ENCODE measurements at regions not wholly inside any gene's neighbourhood (a gene's known extent, or its start where the extent isn't known, plus 50 kb on each side); places are given as distances from the start of the nearest gene placed in this dataset.

GRCh38 chr7:42746214-42746613 is 165.7 kb downstream of the C7orf25 start:
- intact Hi-C loops (cut with micrococcal nuclease; ENCODE audit: unreplicated experiment) = no loop called here
- no peak for ATAC-seq
- no peaks in the 10 kb centered on the region for H3K27me3 ChIP-seq (ENCODE audit: control insufficient read depth, insufficient read depth, low read length)
- H3K4me3 ChIP-seq (ENCODE audit: low read depth in 2 of 2, low read length in 2 of 2) = no peak overlapping the region
- no peak for TF ChIP-seq CTCF (IDR thresholded peaks at IDR 0.05)
- no peak for TF ChIP-seq SIN3A (IDR thresholded peaks at IDR 0.05; ENCODE audit: borderline replicate concordance, insufficient read depth, low read depth, low read length)
- TF ChIP-seq POLR2AphosphoS5 (IDR thresholded peaks at IDR 0.05; ENCODE audit: low read depth, low read length) = no peak
- TF ChIP-seq REST (IDR thresholded peaks at IDR 0.05; ENCODE audit: insufficient read depth in 1 of 2, low read depth in 2 of 2, low read length in 1 of 2) = no peak
- no peak for TF ChIP-seq TCF7L2 (IDR thresholded peaks at IDR 0.05; ENCODE audit: low read depth, low read length)
- no peak for DNase-seq (ENCODE audit: low read depth, low spot score)
- POLR2A ChIA-PET = no interaction called here
- CTCF ChIA-PET = no interaction called here
- no TSS peak for BruUV-seq (replicated peaks)
- H3K36me3 ChIP-seq (ENCODE audit: control insufficient read depth, insufficient read depth, low read length) = no peaks in the 10 kb centered on the region
- no peak overlapping the region for H3K27ac ChIP-seq (ENCODE audit: low read length)
- H3K9me3 ChIP-seq (ENCODE audit: control insufficient read depth, insufficient read depth, low read depth, low read length) = no peaks in the 10 kb centered on the region
- in situ Hi-C loops (cut with HindIII; ENCODE audit: low pct_unique_long_range_greater_than_20kb, low sequenced_read_pairs) = no loop called here
- no peaks in the 10 kb centered on the region for H3K4me1 ChIP-seq (ENCODE audit: control insufficient read depth, insufficient read depth, low read length)

GRCh38 chr7:42745357-42746059 is 166.4 kb downstream of the C7orf25 start:
- Histone ChIP-seq H3K9me3 (ENCODE audit: control insufficient read depth, insufficient read depth, low read depth, low read length) (no peaks in the 10 kb centered on the region), H3K27me3 (ENCODE audit: control insufficient read depth, insufficient read depth, low read length) (no peaks in the 10 kb centered on the region), H3K27ac (ENCODE audit: low read length) (no peak overlapping the region), H3K36me3 (ENCODE audit: control insufficient read depth, insufficient read depth, low read length) (no peaks in the 10 kb centered on the region), H3K4me3 (ENCODE audit: low read depth in 2 of 2, low read length in 2 of 2) (no peak overlapping the region), H3K4me1 (ENCODE audit: control insufficient read depth, insufficient read depth, low read length) (no peaks in the 10 kb centered on the region)
- DNase-seq (ENCODE audit: low read depth, low spot score) (peak; percentile 2), ATAC-seq (0 out of 2 replicates have a peak, but pooled peaks have one; percentile 38)
- TF ChIP-seq POLR2AphosphoS5 (IDR thresholded peaks at IDR 0.05; ENCODE audit: low read depth, low read length) (no peak), CTCF (IDR thresholded peaks at IDR 0.05) (peak; percentile 73)
- ChIA-PET POLR2A (no interaction called here), CTCF (no interaction called here)
- intact Hi-C loops (cut with micrococcal nuclease; ENCODE audit: unreplicated experiment) = no loop called here
- in situ Hi-C loops (cut with HindIII; ENCODE audit: low pct_unique_long_range_greater_than_20kb, low sequenced_read_pairs) = no loop called here
- no TSS peak for BruUV-seq (replicated peaks)
